H9 (cell line): ENCODE measurements at regions not wholly inside any gene's neighbourhood (a gene's known extent, or its start where the extent isn't known, plus 50 kb on each side); places are given as distances from the start of the nearest gene placed in this dataset.

ENCODE experiments used
- DNase-seq: peaks from one replicate; pipeline ENCODE4 v3.0.0-alpha.2; 2017
- H2AFZ ChIP-seq: one replicate; pipeline ENCODE4 v1.6.1; 2013; ENCODE audit warnings: mild to moderate bottlenecking, low read length, control low read depth, moderate library complexity
- H2AK5ac ChIP-seq: 2 replicates; pipeline ENCODE4 v1.6.1; 2013; ENCODE audit warnings: low read length, control low read depth, mixed read lengths; ENCODE audit not compliant: insufficient read length
- H2BK120ac ChIP-seq: one replicate; pipeline ENCODE4 v1.6.1; 2013; ENCODE audit warnings: low read depth, mild to moderate bottlenecking, low read length, control low read depth, inconsistent platforms; ENCODE audit not compliant: poor library complexity, severe bottlenecking
- H2BK12ac ChIP-seq: 2 replicates; pipeline ENCODE4 v1.6.1; 2013; ENCODE audit warnings: low read length, control low read depth, mixed read lengths, low read depth; ENCODE audit not compliant: insufficient read length
- H2BK15ac ChIP-seq: 2 replicates; pipeline ENCODE4 v1.6.1; 2013; ENCODE audit warnings: low read depth, low read length, control low read depth
- H2BK20ac ChIP-seq: one replicate; pipeline ENCODE4 v1.6.1; 2013; ENCODE audit warnings: low read depth, mild to moderate bottlenecking, low read length, control low read depth, inconsistent platforms; ENCODE audit not compliant: poor library complexity, severe bottlenecking
- H2BK5ac ChIP-seq: 2 replicates; pipeline ENCODE4 v1.6.1; 2013; ENCODE audit warnings: low read length, control low read depth, mixed read lengths; ENCODE audit not compliant: insufficient read length
- H3K14ac ChIP-seq: 2 replicates; pipeline ENCODE4 v1.6.1; 2013; ENCODE audit warnings: low read length, control low read depth; ENCODE audit not compliant: insufficient read depth
- H3K18ac ChIP-seq: 2 replicates; pipeline ENCODE4 v1.6.1; 2013; ENCODE audit warnings: low read depth, mild to moderate bottlenecking, mixed read lengths, low read length, control low read depth; ENCODE audit not compliant: insufficient read length
- H3K23ac ChIP-seq: 2 replicates; pipeline ENCODE4 v1.6.1; 2013; ENCODE audit warnings: low read length, control low read depth, mixed read lengths, low read depth; ENCODE audit not compliant: insufficient read length
- H3K23me2 ChIP-seq: 2 replicates; pipeline ENCODE4 v1.6.1; 2013; ENCODE audit warnings: low read depth, mild to moderate bottlenecking, mixed read lengths, low read length, control low read depth; ENCODE audit not compliant: insufficient read length, poor library complexity, severe bottlenecking
- H3K27ac ChIP-seq: 2 replicates; pipeline ENCODE4 v1.5.1; 2013; ENCODE audit warnings: low read length, control low read depth, mixed read lengths, low read depth; ENCODE audit not compliant: insufficient read length
- H3K27me3 ChIP-seq: 2 replicates; pipeline ENCODE4 v1.6.1; 2013; ENCODE audit warnings: low read length, control low read depth, inconsistent platforms; ENCODE audit not compliant: insufficient read depth
- H3K4ac ChIP-seq: 2 replicates; pipeline ENCODE4 v1.6.1; 2013; ENCODE audit warnings: low read depth, mild to moderate bottlenecking, control low read depth, inconsistent platforms, low read length, moderate library complexity
- H3K4me1 ChIP-seq: 2 replicates; pipeline ENCODE4 v1.6.1; 2013; ENCODE audit warnings: low read length, control low read depth, inconsistent platforms; ENCODE audit not compliant: insufficient read depth
- H3K4me2 ChIP-seq: 2 replicates; pipeline ENCODE4 v1.6.1; 2013; ENCODE audit warnings: low read length, control low read depth, mixed read lengths; ENCODE audit not compliant: insufficient read length, insufficient read depth
- H3K56ac ChIP-seq: 2 replicates; pipeline ENCODE4 v1.6.1; 2013; ENCODE audit warnings: low read depth, mild to moderate bottlenecking, mixed read lengths, low read length, control low read depth; ENCODE audit not compliant: insufficient read length
- H3K79me1 ChIP-seq: 2 replicates; pipeline ENCODE4 v1.6.1; 2013; ENCODE audit warnings: low read depth, mild to moderate bottlenecking, moderate library complexity, low read length, control low read depth, inconsistent platforms; ENCODE audit not compliant: insufficient read depth, poor library complexity, severe bottlenecking
- H3K79me2 ChIP-seq: 2 replicates; pipeline ENCODE4 v1.6.1; 2013; ENCODE audit warnings: low read length, control low read depth, inconsistent platforms; ENCODE audit not compliant: insufficient read depth
- H3K9ac ChIP-seq: 2 replicates; pipeline ENCODE4 v1.6.1; 2013; ENCODE audit warnings: low read length, control low read depth, mixed read lengths; ENCODE audit not compliant: insufficient read length; ENCODE audit errors: extremely low read depth
- H3K9me3 ChIP-seq: one replicate; pipeline ENCODE4 v1.6.1; 2013; ENCODE audit warnings: low read depth, low read length, inconsistent platforms; ENCODE audit not compliant: control insufficient read depth
- H3T11ph ChIP-seq: one replicate; pipeline ENCODE4 v1.6.1; 2013; ENCODE audit warnings: mild to moderate bottlenecking, low read length, control low read depth, inconsistent platforms
- H4K20me1 ChIP-seq: one replicate; pipeline ENCODE4 v1.6.1; 2013; ENCODE audit not compliant: control insufficient read depth, insufficient read length, insufficient read depth
- H4K5ac ChIP-seq: 2 replicates; pipeline ENCODE4 v1.6.1; 2013; ENCODE audit warnings: low read depth, mild to moderate bottlenecking, mixed read lengths, low read length, control low read depth; ENCODE audit not compliant: insufficient read length
- H4K8ac ChIP-seq: replicated peaks from 2 replicates; pipeline ENCODE4 v1.6.1; 2013; ENCODE audit warnings: low read length, control low read depth, mixed read lengths, low read depth; ENCODE audit not compliant: insufficient read length
- H4K91ac ChIP-seq: 2 replicates; pipeline ENCODE4 v1.6.1; 2013; ENCODE audit warnings: low read depth, mild to moderate bottlenecking, moderate library complexity, mixed read lengths, low read length, control low read depth; ENCODE audit not compliant: insufficient read length
- H3K27ac Mint-ChIP-seq, 3 experiments: 2 replicates in 2 of 3; 3 replicates in 1 of 3; pipeline ENCODE4 v1.8.0; 2020 to 2021; ENCODE audit warnings: mixed read lengths in 3 of 3, mild to moderate bottlenecking in 1 of 3, moderate library complexity in 1 of 3
- H3K27me3 Mint-ChIP-seq: 2 replicates; pipeline ENCODE4 v1.8.0; 2021; ENCODE audit warnings: low read depth, mild to moderate bottlenecking, moderate library complexity, mixed read lengths
- H3K36me3 Mint-ChIP-seq, 3 experiments: 2 replicates in 2 of 3; 3 replicates in 1 of 3; pipeline ENCODE4 v1.8.0; 2020 to 2021; ENCODE audit warnings: low read depth in 3 of 3, mixed read lengths in 3 of 3; ENCODE audit not compliant: insufficient read depth in 1 of 3
- H3K4me1 Mint-ChIP-seq, 2 experiments: 2 replicates each; pipeline ENCODE4 v1.8.0; 2020; ENCODE audit warnings: mixed read lengths in 2 of 2
- H3K4me3 Mint-ChIP-seq, 2 experiments: 2 replicates in 1 of 2; 3 replicates in 1 of 2; pipeline ENCODE4 v1.8.0; 2020 to 2021; ENCODE audit warnings: mild to moderate bottlenecking in 2 of 2, mixed read lengths in 2 of 2, moderate library complexity in 1 of 2
- H3K9me3 Mint-ChIP-seq, 2 experiments: 2 replicates in 1 of 2; 3 replicates in 1 of 2; pipeline ENCODE4 v1.8.0; 2020; ENCODE audit warnings: mild to moderate bottlenecking in 2 of 2, mixed read lengths in 2 of 2, moderate library complexity in 1 of 2
- WGBS: extraction: QIAGEN DNeasy Blood & Tissue Kit; methylation state at CpG from one replicate; pipeline ENCODE4 v1.1.7; 2013; ENCODE audit warnings: missing lambda C conversion rate, low lambda C conversion rate, mixed read lengths; ENCODE audit not compliant: insufficient read length; ENCODE audit errors: extremely low coverage; 5-methylcytosine and 5-hydroxymethylcytosine counted together
- TF ChIP-seq, protein P1 (sequence below): fragments of 200-600 bp; sonication (generic); conservative IDR thresholded peaks from 3 replicates; pipeline ENCODE4 v1.8.0; 2021; ENCODE audit warnings: antibody characterized with exemption, mild to moderate bottlenecking

- no peaks in the 10 kb centered on the region for H3K27me3 Mint-ChIP-seq
- H3K27me3 ChIP-seq, result no peaks in the 10 kb centered on the region
- no peak overlapping the region for H2BK20ac ChIP-seq
- DNase-seq, result no peak
- no peak overlapping the region for H3K9ac ChIP-seq
- peaks cover 14% of the 10 kb centered on the region in 2 experiments for H3K9me3 Mint-ChIP-seq
- H3K36me3 Mint-ChIP-seq, result peaks cover 13 to 23% (median 15%) of the 10 kb centered on the region in 3 experiments
- H3K4ac ChIP-seq, result no peak overlapping the region
- no peak overlapping the region for H3K14ac ChIP-seq
- no peaks in the 10 kb centered on the region for H4K20me1 ChIP-seq
- no peaks in the 10 kb centered on the region for H3K9me3 ChIP-seq
- no peak overlapping the region for H2AFZ ChIP-seq
- no peak overlapping the region for H2BK5ac ChIP-seq
- no peak overlapping the region for H3K18ac ChIP-seq
- H3K56ac ChIP-seq, result no peak overlapping the region
- no peak overlapping the region for H2BK12ac ChIP-seq
- H4K8ac ChIP-seq, result no peak overlapping the region
- no peak overlapping the region for H4K91ac ChIP-seq
- no CpG with 5 or more reads among the region's 1 CpG for WGBS
- H3K79me1 ChIP-seq, result no peaks in the 10 kb centered on the region
- H2AK5ac ChIP-seq, result no peak overlapping the region
- no peaks in the 10 kb centered on the region for H3K4me1 ChIP-seq
- no peak overlapping the region for H2BK120ac ChIP-seq
- H3K27ac Mint-ChIP-seq, result no peak overlapping the region
- no peak overlapping the region for H4K5ac ChIP-seq
- TF ChIP-seq, protein P1, sequence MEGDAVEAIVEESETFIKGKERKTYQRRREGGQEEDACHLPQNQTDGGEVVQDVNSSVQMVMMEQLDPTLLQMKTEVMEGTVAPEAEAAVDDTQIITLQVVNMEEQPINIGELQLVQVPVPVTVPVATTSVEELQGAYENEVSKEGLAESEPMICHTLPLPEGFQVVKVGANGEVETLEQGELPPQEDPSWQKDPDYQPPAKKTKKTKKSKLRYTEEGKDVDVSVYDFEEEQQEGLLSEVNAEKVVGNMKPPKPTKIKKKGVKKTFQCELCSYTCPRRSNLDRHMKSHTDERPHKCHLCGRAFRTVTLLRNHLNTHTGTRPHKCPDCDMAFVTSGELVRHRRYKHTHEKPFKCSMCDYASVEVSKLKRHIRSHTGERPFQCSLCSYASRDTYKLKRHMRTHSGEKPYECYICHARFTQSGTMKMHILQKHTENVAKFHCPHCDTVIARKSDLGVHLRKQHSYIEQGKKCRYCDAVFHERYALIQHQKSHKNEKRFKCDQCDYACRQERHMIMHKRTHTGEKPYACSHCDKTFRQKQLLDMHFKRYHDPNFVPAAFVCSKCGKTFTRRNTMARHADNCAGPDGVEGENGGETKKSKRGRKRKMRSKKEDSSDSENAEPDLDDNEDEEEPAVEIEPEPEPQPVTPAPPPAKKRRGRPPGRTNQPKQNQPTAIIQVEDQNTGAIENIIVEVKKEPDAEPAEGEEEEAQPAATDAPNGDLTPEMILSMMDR, result no peak
- H3K27ac ChIP-seq, result no peak overlapping the region
- no peak overlapping the region for H3T11ph ChIP-seq
- H2BK15ac ChIP-seq, result no peak overlapping the region
- no peaks in the 10 kb centered on the region for H3K79me2 ChIP-seq
- H3K4me1 Mint-ChIP-seq, result peaks cover 4 to 6% of the 10 kb centered on the region in 2 experiments; a peak in 2 of 4 replicates
- H3K23me2 ChIP-seq, result no peaks in the 10 kb centered on the region
- no peak overlapping the region for H3K4me3 Mint-ChIP-seq
- H3K4me2 ChIP-seq, result no peak overlapping the region
- no peak overlapping the region for H3K23ac ChIP-seq
These were observed 96.5 kb upstream of the RPS23 start for GRCh38 chr5:82374637-82375036.
